HG03196 (cell line): ENCODE measurements at regions not wholly inside any gene's neighbourhood (a gene's known extent, or its start where the extent isn't known, plus 50 kb on each side); places are given as distances from the start of the nearest gene placed in this dataset.
"Not testable (repeated sequence)": the region's sequence is repeated elsewhere in the genome, so short reads cannot be mapped to it uniquely, and the experiment has no call there.

Source experiments
- ATAC-seq: cut with Tn5 transposase; IDR thresholded peaks from one replicate; pipeline ENCODE4 v1.9.1; 2021; ENCODE audit not compliant: unreplicated experiment

- no peak for ATAC-seq
Observed at GRCh38 chr3:94573337-94573736, 510.5 kb downstream of the NSUN3 start.

GRCh38 chr3:94587291-94587690 is 524.4 kb downstream of the NSUN3 start:
- no peak for ATAC-seq

DNA sequence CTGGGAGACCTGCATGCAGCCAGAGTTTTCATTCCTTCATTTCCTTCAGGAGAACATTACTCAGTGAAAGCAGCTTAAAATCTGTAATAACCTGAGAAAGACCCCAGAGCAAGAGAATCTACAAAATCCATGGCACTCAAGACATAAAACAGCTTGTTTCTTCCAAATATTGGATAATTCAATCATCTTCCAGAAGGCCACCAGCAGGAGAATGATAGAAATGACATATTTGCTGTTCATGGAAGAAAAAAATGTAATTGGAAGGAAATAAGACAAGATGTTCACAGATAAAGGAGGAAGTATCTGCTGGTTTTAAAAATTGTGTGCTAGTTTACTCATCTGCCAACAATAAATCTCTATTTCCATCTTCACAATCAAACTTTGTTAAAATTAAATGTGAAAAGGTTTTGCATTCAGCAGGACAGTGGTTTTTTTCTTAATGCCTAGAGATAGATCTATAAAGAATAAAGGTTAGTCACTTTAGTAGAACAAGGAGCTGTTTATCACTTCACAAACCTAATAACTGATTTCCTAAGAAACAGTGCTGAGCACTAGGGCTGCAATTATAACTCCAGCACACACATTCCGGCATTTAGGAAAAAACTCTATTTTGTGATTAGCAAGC is 530.8 kb downstream of the NSUN3 start:
- no peak for ATAC-seq

DNA sequence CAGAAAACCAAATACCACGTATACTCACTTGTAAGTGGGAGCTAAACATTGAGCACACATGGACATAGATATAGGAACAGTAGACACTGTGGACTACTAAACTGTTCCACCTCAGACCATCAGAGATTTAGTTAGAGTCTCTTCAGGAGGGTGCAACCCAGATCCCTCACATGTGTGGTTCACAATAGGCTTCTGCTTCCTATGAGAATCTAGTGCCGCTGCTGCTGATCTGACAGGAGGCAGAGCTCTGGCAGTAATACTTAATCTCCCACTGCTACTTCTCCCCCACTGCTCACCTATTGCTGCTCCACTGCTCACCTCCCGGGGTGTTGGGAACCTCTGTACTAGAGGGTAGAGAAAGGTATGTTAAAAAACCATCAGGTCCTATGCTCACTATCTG is 533.3 kb downstream of the NSUN3 start:
- ATAC-seq, result no peak

DNA sequence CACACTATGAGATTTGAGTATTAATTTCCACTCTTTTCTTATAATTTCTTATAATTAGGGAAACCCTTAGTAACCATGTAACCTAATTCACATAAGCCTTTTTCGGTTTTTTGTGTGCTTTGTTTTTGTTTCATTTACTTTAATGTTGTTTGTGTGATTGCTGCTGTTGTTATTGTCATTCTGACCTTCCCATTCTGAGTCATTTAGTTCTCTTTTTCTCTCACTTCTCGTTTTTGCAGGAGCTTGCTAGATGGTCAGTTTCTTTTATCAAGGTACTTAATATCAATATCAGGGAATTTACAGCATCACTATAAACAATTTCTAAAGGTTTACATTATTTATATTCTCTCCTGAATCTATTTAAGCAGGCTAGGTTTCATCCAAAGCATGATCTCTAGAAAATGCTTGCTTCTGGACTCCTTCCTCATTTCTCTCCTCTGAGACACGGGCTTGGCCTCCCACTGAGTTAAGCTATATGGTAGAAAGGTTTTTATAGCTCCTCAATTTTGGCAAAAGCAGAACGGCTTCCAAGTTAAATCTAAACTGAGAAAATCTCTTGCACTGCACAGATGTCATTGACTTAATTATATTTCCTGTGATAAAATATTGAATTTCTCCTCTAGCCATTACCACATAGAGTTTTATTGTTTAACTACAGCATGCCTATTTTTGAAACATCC is 534.2 kb downstream of the NSUN3 start:
- ATAC-seq, result no peak

- ATAC-seq, result no peak
Observed at GRCh38 chr3:94607778-94608177, 544.9 kb downstream of the NSUN3 start.

GRCh38 chr3:94609908-94610307 is 547.0 kb downstream of the NSUN3 start:
- no peak for ATAC-seq

GRCh38 chr3:94611596-94611995 is 548.7 kb downstream of the NSUN3 start:
- no peak for ATAC-seq

DNA sequence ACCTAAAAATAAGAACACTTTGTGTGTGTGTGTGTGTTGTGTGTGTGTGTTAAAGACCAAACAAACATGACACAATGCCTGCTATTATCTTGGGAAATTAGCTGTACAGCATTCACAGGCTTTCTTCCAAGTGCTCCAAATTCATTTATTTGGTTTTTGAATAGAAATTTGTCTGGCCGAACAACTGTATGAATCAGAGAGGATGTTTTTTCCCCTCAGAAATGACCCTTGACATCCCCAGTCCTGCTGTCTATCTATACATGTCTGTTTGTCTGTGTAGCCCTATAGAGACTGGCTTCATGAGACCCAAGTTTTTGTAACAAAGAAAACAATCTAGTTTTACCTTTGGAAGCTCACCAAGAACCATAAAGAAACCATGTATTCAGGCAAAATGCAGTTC is 549.8 kb downstream of the NSUN3 start:
- ATAC-seq, result no peak

- ATAC-seq, result no peak
Observed at GRCh38 chr3:94614192-94614591, 551.3 kb downstream of the NSUN3 start.

GRCh38 chr3:94615275-94616065 is 552.6 kb downstream of the NSUN3 start:
- ATAC-seq, result no peak

- no peak for ATAC-seq
Observed at GRCh38 chr3:94616833-94617232, 554.0 kb downstream of the NSUN3 start.

- no peak for ATAC-seq
Observed at GRCh38 chr3:94617312-94617711, 554.5 kb downstream of the NSUN3 start.

- ATAC-seq, result no peak
Observed at GRCh38 chr3:94619643-94620042, 556.8 kb downstream of the NSUN3 start.

DNA sequence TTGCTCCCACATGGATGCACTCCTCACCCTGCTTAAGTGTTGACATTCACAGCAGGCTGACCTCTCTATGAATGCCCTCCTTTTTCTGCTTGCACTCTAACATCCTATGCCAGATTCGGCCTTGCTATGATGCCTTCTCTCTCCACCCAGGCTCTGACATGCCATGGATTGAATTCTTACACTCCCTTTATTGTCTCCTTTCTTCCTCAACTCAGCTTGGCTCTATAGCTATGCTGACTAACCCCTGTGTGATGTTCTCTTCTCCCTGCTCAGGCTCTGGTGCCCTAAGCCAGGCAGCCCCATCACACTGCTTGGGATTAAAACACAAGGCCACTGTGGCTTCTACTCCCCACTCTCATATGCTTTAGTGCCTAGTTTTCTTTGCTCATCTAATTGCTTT is 563.7 kb downstream of the NSUN3 start:
- no peak for ATAC-seq

- ATAC-seq, result no peak
Observed at GRCh38 chr3:94627689-94628088, 564.8 kb downstream of the NSUN3 start.

- no peak for ATAC-seq
Observed at GRCh38 chr3:94643400-94643799, 580.5 kb downstream of the NSUN3 start.

- ATAC-seq, result no peak
Observed at GRCh38 chr3:94645790-94646189, 582.9 kb downstream of the NSUN3 start.

DNA sequence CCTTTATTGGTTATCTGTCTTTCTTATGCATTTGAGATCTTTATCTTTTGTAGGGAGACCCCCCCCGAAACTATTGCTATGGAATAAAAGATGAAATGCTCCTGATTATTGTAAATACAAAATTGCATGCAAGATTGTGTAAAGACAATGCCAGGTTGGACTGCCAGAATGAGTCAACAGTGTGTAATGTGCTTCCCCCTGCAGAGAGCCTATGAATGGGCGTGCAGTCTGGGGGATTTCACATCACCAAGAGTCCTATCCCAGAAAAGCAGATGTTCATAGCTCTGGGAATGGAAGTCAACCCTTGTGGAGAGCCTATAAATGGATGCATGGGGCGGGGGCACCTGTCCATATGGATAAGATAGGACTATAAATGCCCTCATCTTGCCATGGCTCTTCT is 584.3 kb downstream of the NSUN3 start:
- no peak for ATAC-seq

DNA sequence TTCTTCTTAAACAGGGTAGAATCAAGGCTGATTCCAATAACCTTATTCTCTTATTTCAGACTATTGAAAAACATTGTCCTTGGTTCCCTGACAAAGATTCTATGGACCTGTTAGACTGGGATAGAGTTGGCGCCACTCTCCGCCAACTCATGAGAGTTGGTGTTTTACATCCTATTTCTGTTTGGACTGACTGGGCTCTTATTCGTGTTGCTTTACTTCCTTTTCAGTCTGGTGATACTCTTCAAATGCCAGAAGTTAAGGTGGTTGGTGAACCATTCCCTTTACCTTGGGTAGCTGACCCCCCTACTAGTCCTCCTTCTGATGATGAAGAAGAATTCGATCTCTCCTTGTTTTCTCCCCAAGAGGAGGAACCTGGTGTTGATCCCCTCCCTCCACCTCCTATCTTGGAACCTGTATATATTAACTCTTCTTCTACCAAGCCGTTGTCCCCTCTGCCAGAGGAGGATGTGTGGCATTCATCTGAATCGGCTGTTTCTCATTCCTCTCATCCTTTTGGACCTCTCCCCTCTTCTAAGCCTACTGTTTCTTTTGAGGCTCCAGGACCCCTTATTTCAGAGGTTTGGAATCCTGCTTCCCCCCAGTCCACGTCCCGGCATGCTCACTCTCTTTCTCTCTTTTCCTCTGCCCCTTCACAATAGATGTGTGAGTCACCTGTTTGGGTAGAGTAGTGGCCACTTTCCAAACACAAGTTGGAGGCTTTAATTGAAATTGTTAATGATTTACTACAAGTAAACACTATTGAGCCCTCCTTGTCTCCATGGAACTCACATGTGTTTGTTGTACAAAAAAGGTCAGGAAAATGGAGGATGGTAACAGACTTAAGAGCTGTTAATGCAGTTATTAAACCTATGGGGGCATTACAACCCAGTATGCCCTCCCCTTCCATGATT is 585.7 kb downstream of the NSUN3 start:
- not testable (repeated sequence) for ATAC-seq

GRCh38 chr3:94654096-94654495 is 591.2 kb downstream of the NSUN3 start:
- ATAC-seq, result no peak
